GM23338 (cell line): ENCODE measurements at regions not wholly inside any gene's neighbourhood (a gene's known extent, or its start where the extent isn't known, plus 50 kb on each side); places are given as distances from the start of the nearest gene placed in this dataset.
"Not testable (repeated sequence)": the region's sequence is repeated elsewhere in the genome, so short reads cannot be mapped to it uniquely, and the experiment has no call there.

Experiments used
- ATAC-seq: fragments of 200-7000 bp; cut with Tn5 transposase; 3 replicates; pipeline ENCODE4 v1.9.1; 2020
- DNase-seq: peaks from one replicate; pipeline ENCODE4 v3.0.0-alpha.2; 2015; ENCODE audit warnings: low spot score
- H2AFZ ChIP-seq: fragments of 200-600 bp; sonication (generic); 2 replicates; pipeline ENCODE4 v1.8.0; 2016; ENCODE audit warnings: antibody characterized with exemption, mild to moderate bottlenecking, moderate library complexity
- H3F3A ChIP-seq: fragments of 200-600 bp; sonication (generic); replicated peaks from 2 replicates; pipeline ENCODE4 v1.8.0; 2017; ENCODE audit warnings: antibody characterized with exemption, mixed run types, low read depth
- H3K27ac ChIP-seq: fragments of 200-600 bp; sonication (generic); 2 replicates; pipeline ENCODE4 v1.6.1; 2016; ENCODE audit warnings: low read depth
- H3K27me3 ChIP-seq: fragments of 200-600 bp; sonication (generic); 2 replicates; pipeline ENCODE4 v1.8.0; 2016; ENCODE audit warnings: mild to moderate bottlenecking, mixed run types, moderate library complexity; ENCODE audit not compliant: insufficient read depth
- H3K36me3 ChIP-seq: fragments of 200-600 bp; sonication (generic); 2 replicates; pipeline ENCODE4 v1.8.0; 2016; ENCODE audit warnings: mild to moderate bottlenecking; ENCODE audit not compliant: insufficient read depth
- H3K4me1 ChIP-seq: fragments of 200-600 bp; sonication (generic); 2 replicates; pipeline ENCODE4 v1.8.0; 2016; ENCODE audit warnings: mild to moderate bottlenecking, moderate library complexity; ENCODE audit not compliant: insufficient read depth
- H3K4me2 ChIP-seq: fragments of 200-600 bp; sonication (generic); 2 replicates; pipeline ENCODE4 v1.7.1; 2017; ENCODE audit warnings: mixed run types
- H3K4me3 ChIP-seq: fragments of 200-600 bp; sonication (generic); 2 replicates; pipeline ENCODE4 v1.6.1; 2016; ENCODE audit warnings: mixed run types
- H3K79me2 ChIP-seq: fragments of 200-600 bp; sonication (generic); replicated peaks from 2 replicates; pipeline ENCODE4 v1.8.0; 2017; ENCODE audit warnings: mild to moderate bottlenecking; ENCODE audit not compliant: insufficient read depth
- H3K9me2 ChIP-seq: fragments of 200-600 bp; sonication (generic); 2 replicates; pipeline ENCODE4 v1.8.0; 2017; ENCODE audit not compliant: insufficient read depth
- H4K20me1 ChIP-seq: fragments of 200-600 bp; sonication (generic); replicated peaks from 2 replicates; pipeline ENCODE4 v1.8.0; 2017; ENCODE audit warnings: mild to moderate bottlenecking; ENCODE audit not compliant: insufficient read depth
- H3K27ac Mint-ChIP-seq: 2 replicates; pipeline ENCODE4 v1.8.0; 2020; ENCODE audit warnings: inconsistent platforms, mild to moderate bottlenecking, moderate library complexity, mixed read lengths
- H3K27me3 Mint-ChIP-seq: 3 replicates; pipeline ENCODE4 v1.8.0; 2022; ENCODE audit warnings: low read depth, mild to moderate bottlenecking, moderate library complexity, mixed read lengths, inconsistent platforms; ENCODE audit not compliant: insufficient read depth, poor library complexity
- H3K36me3 Mint-ChIP-seq: 3 replicates; pipeline ENCODE4 v1.8.0; 2021; ENCODE audit warnings: low read depth, mild to moderate bottlenecking, inconsistent platforms, moderate library complexity, mixed read lengths
- H3K4me1 Mint-ChIP-seq: 3 replicates; pipeline ENCODE4 v1.8.0; 2020; ENCODE audit warnings: mild to moderate bottlenecking, inconsistent platforms, mixed read lengths
- H3K4me3 Mint-ChIP-seq: 3 replicates; pipeline ENCODE4 v1.8.0; 2021; ENCODE audit warnings: moderate library complexity, mild to moderate bottlenecking, inconsistent platforms, mixed read lengths
- H3K9me3 Mint-ChIP-seq: 3 replicates; pipeline ENCODE4 v1.8.0; 2020; ENCODE audit warnings: moderate library complexity, mild to moderate bottlenecking, inconsistent platforms, mixed read lengths
- CREB1 ChIP-seq: fragments of 250-450 bp; sonication (Bioruptor Pico); IDR thresholded peaks from 2 replicates; pipeline ENCODE4 v1.5.0; 2020; ENCODE audit warnings: low read depth, mild to moderate bottlenecking, moderate library complexity
- NANOG ChIP-seq: IDR thresholded peaks from 2 replicates; pipeline ENCODE4 v1.6.1; 2016; ENCODE audit warnings: antibody characterized with exemption, borderline replicate concordance
- POLR2AphosphoS5 ChIP-seq: IDR thresholded peaks from 2 replicates; pipeline ENCODE4 v1.6.1; 2016; ENCODE audit warnings: antibody characterized with exemption, low read depth
- ZNF114 ChIP-seq: fragments of 250-450 bp; sonication (Bioruptor Pico); IDR thresholded peaks from 2 replicates; pipeline ENCODE4 v1.5.0; 2020; ENCODE audit warnings: mild to moderate bottlenecking, moderate library complexity

- no peak overlapping the region for H3K4me2 ChIP-seq
- H3K27me3 ChIP-seq, result no peaks in the 10 kb centered on the region
- H3K36me3 ChIP-seq, result peaks cover 12% of the 10 kb centered on the region
- H3F3A ChIP-seq, result no peaks in the 10 kb centered on the region
- peaks cover 9% of the 10 kb centered on the region for H3K79me2 ChIP-seq
- no peak overlapping the region for H3K27ac Mint-ChIP-seq
- peaks cover 52% of the 10 kb centered on the region for H3K36me3 Mint-ChIP-seq
- no peak overlapping the region for H3K4me3 Mint-ChIP-seq
- DNase-seq (peak; percentile 32), ATAC-seq (peak; percentile 63)
- no peak overlapping the region for H3K4me3 ChIP-seq
- H4K20me1 ChIP-seq, result no peaks in the 10 kb centered on the region; the same call in 1 of the 2 replicates
- no peak overlapping the region for H3K27ac ChIP-seq
- no peaks in the 10 kb centered on the region for H3K9me2 ChIP-seq
- H3K9me3 Mint-ChIP-seq, result no peaks in the 10 kb centered on the region
- peaks cover 9% of the 10 kb centered on the region for H3K27me3 Mint-ChIP-seq
- no peak overlapping the region for H2AFZ ChIP-seq
- H3K4me1 ChIP-seq, result peaks cover 40% of the 10 kb centered on the region
- no peak for TF ChIP-seq ZNF114 (CRISPR knock-in tag)
- TF ChIP-seq POLR2AphosphoS5, result peak; percentile 56; the same call in 1 of the 2 replicates
- H3K4me1 Mint-ChIP-seq, result peaks cover 40% of the 10 kb centered on the region
Measured at GRCh38 chr2:66252109-66252508, 182.8 kb upstream of the MEIS1 start.

- H3F3A ChIP-seq, result no peaks in the 10 kb centered on the region
- DNase-seq (no peak), ATAC-seq (peak; percentile 19; the same call in 1 of the 3 replicates)
- H3K9me3 Mint-ChIP-seq, result no peaks in the 10 kb centered on the region
- H3K27me3 Mint-ChIP-seq, result peaks cover 9% of the 10 kb centered on the region
- H3K36me3 Mint-ChIP-seq, result peaks cover 57% of the 10 kb centered on the region
- H3K4me1 Mint-ChIP-seq, result peaks cover 44% of the 10 kb centered on the region
- no peak overlapping the region for H3K27ac Mint-ChIP-seq
- no peak for TF ChIP-seq ZNF114 (CRISPR knock-in tag)
- H3K4me1 ChIP-seq, result peaks cover 44% of the 10 kb centered on the region
- H3K36me3 ChIP-seq, result peaks cover 15% of the 10 kb centered on the region
- no peak overlapping the region for H3K4me3 ChIP-seq
- no peaks in the 10 kb centered on the region for H3K9me2 ChIP-seq
- no peak overlapping the region for H2AFZ ChIP-seq
- no peak overlapping the region for H3K4me3 Mint-ChIP-seq
- H3K27me3 ChIP-seq, result no peaks in the 10 kb centered on the region
- H3K4me2 ChIP-seq, result no peak overlapping the region
- no peaks in the 10 kb centered on the region; the same call in 1 of the 2 replicates for H4K20me1 ChIP-seq
- H3K79me2 ChIP-seq, result peaks cover 14% of the 10 kb centered on the region
- no peak overlapping the region for H3K27ac ChIP-seq
Measured at GRCh38 chr2:66251573-66251972, 183.4 kb upstream of the MEIS1 start.

- Mint-ChIP-seq H3K36me3 (peaks cover 69% of the 10 kb centered on the region), H3K27ac (peak overlapping the region; percentile 80), H3K4me3 (peak overlapping the region; percentile 28; the same call in 2 of the 3 replicates), H3K4me1 (peaks cover 56% of the 10 kb centered on the region), H3K27me3 (peaks cover 24% of the 10 kb centered on the region)
- TF ChIP-seq NANOG, result peak; percentile 84
- TF ChIP-seq CREB1 (CRISPR knock-in tag), result 0 out of 2 replicates have a peak, but pooled peaks have one; percentile 23
- H3K4me3 ChIP-seq, H4K20me1 ChIP-seq, DNase-seq, H3K4me2 ChIP-seq, ATAC-seq, H3K27me3 ChIP-seq, H3K9me2 ChIP-seq, H3F3A ChIP-seq, H3K9me3 Mint-ChIP-seq, H2AFZ ChIP-seq: not testable (repeated sequence)
- H3K27ac ChIP-seq, result peak overlapping the region; percentile 90
- peaks cover 37% of the 10 kb centered on the region for H3K4me1 ChIP-seq
- peaks cover 18% of the 10 kb centered on the region for H3K36me3 ChIP-seq
- H3K79me2 ChIP-seq, result peaks cover 39% of the 10 kb centered on the region
Measured at GRCh38 chr2:66249089-66249488, 185.8 kb upstream of the MEIS1 start.

GRCh38 chr2:66243809-66244208, 191.1 kb upstream of the MEIS1 start:
- peak overlapping the region; percentile 85 for H3K27ac Mint-ChIP-seq

GRCh38 chr2:66242888-66243287, 192.0 kb upstream of the MEIS1 start:
- H3K4me3 ChIP-seq, H3K9me3 Mint-ChIP-seq, H3K4me3 Mint-ChIP-seq, H3K9me2 ChIP-seq, H4K20me1 ChIP-seq, H3K4me2 ChIP-seq, ATAC-seq, H2AFZ ChIP-seq, H3K27me3 ChIP-seq, H3F3A ChIP-seq, H3K36me3 ChIP-seq, DNase-seq, H3K27ac Mint-ChIP-seq: not testable (repeated sequence)
- Mint-ChIP-seq H3K36me3 (peaks cover 34% of the 10 kb centered on the region), H3K4me1 (peaks cover 62% of the 10 kb centered on the region), H3K27me3 (peaks cover 23% of the 10 kb centered on the region)
- H3K27ac ChIP-seq, result peak overlapping the region; percentile 64; the same call in 1 of the 2 replicates
- peaks cover 46% of the 10 kb centered on the region for H3K4me1 ChIP-seq
- H3K79me2 ChIP-seq, result peaks cover 39% of the 10 kb centered on the region

More at GRCh38 chr2:66243809-66244208, 191.1 kb upstream of the MEIS1 start:
- peaks cover 40% of the 10 kb centered on the region for H3K79me2 ChIP-seq
- H3K27ac ChIP-seq, result peak overlapping the region; percentile 64
- H3K36me3 ChIP-seq, H2AFZ ChIP-seq, H4K20me1 ChIP-seq, H3K4me2 ChIP-seq, H3F3A ChIP-seq, H3K9me3 Mint-ChIP-seq, DNase-seq, H3K27me3 ChIP-seq, H3K9me2 ChIP-seq, ATAC-seq: not testable (repeated sequence)
- peak overlapping the region; percentile 78 for H3K4me3 ChIP-seq
- Mint-ChIP-seq H3K27me3 (peaks cover 25% of the 10 kb centered on the region), H3K4me3 (peak overlapping the region; percentile 74), H3K36me3 (peaks cover 41% of the 10 kb centered on the region), H3K4me1 (peaks cover 69% of the 10 kb centered on the region)
- H3K4me1 ChIP-seq, result peaks cover 49% of the 10 kb centered on the region
